ENCODE measurements at regions not wholly inside any gene's neighbourhood (a gene's known extent, or its start where the extent isn't known, plus 50 kb on each side); places are given as distances from the start of the nearest gene placed in this dataset.

DNA sequence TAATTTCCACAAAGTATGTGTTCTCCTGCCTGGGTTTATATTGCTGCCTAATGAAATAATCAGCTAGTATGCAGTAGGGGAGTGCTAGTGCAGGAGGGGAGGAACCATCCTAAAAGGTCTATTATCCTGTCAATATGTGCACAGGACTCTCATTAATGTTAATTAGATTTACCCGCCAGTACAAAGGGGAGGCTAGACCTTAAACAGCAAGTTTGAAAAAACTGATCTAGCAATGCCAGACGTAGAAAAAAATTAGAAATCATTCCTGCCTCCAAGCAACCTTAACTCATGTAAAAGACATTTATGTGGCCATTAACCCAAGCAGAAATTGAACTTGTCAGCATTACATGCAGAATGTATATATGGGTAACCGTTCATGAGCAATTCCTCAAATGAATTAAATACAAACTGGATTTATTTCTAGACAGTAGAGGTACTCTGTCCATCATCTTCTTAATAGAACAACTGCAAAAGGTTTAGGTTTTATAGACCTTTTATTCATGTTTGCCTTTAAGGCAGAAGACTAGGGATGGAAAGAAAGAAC is 294.3 kb upstream of the TENM3 start:
- Mint-ChIP-seq H3K27ac (no peak overlapping the region), H3K9me3 (no peaks in the 10 kb centered on the region), H3K27me3 (no peaks in the 10 kb centered on the region), H3K36me3 (ENCODE audit: low read depth) (no peaks in the 10 kb centered on the region), H3K4me1 (ENCODE audit: low read depth) (no peaks in the 10 kb centered on the region), H3K4me3 (no peak overlapping the region)
- no peak for DNase-seq

DNA sequence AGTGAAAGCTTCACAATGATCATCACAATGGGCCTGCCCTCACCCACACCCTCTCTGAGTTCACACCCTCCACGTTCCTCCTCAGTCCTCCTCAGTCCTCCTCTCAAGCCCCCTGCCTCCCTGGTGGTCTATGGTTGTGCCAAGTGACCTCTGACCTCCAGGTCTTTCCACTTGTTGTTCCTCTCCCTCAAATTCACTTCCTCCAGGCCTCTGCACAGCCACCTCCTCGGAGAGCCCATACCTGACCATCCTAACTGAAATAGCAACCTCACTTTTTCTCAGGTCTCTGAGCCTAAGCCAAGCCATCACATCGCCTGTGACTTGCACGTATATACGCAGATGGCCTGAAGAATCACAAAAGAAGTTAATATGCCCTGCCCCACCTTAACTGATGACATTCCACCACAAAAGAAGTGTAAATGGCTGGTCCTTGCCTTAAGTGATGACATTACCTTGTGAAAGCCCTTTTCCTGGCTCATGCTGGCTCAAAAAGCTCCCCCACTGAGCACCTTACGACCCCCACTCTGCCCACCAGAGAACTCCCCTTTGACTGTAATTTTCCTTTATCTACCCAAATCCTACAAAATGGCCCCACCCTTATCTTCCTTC is 293.4 kb upstream of the TENM3 start:
- H3K9me3 Mint-ChIP-seq, result no peaks in the 10 kb centered on the region
- H3K27me3 Mint-ChIP-seq, result no peaks in the 10 kb centered on the region
- no peaks in the 10 kb centered on the region for H3K4me1 Mint-ChIP-seq (ENCODE audit: low read depth)
- H3K36me3 Mint-ChIP-seq (ENCODE audit: low read depth), result no peaks in the 10 kb centered on the region
- H3K27ac Mint-ChIP-seq, result no peak overlapping the region
- DNase-seq, result no peak
- H3K4me3 Mint-ChIP-seq, result no peak overlapping the region

DNA sequence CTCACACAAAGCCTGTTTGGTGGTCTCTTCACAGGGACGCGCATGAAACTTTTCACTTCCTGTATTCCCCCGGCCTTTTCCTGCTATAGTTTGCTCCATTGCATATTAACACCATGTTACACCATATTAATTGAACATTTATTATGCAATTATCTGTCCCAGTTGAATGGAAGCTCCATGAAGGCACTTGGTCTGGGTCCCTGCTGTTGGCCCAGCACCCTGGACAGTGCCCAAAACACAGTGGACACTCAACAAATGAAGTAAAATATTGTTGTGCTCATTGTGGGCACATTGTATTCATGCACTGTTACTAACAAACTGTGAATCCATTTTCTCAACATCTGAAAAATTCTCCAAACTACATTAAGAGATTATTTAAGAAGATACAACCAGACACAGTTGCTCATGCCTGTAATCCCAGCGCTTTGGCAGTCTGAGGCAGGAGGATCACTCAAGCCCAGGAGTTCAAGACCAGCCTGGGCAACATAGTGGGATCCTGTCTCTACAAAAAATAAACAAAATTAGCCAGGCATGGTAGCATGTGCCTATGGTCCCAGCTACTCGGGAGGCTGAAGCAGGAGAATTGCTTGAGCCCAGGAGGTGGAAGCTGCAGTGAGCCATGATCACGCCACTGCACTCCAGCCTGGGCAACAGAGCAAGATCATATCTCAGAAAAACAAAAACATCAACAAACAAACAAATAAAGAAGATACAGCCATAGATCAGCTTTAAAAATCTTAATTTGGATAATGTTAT is 292.7 kb upstream of the TENM3 start:
- Mint-ChIP-seq H3K27ac (no peak overlapping the region), H3K27me3 (no peaks in the 10 kb centered on the region), H3K36me3 (ENCODE audit: low read depth) (no peaks in the 10 kb centered on the region), H3K4me3 (no peak overlapping the region), H3K9me3 (no peaks in the 10 kb centered on the region), H3K4me1 (ENCODE audit: low read depth) (no peaks in the 10 kb centered on the region)
- no peak for DNase-seq

DNA sequence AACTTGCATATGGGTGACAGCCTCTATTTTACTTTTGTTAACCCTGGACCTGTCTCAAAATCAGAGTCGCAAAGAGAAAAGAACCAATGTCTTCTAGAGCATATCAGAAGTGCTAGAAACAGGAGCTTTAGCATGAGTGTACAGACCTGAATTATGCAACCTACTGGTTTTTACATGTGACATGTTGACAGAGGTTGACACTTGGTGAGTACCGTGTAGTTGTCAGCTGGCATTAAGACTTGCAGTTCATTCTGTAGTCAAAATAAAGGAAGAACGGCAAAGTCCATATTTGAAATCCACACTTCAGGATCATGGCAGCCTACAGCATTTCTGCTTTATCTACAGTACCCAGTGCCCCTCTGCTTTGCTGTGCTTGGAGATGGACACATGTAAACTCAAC is 291.9 kb upstream of the TENM3 start:
- no peaks in the 10 kb centered on the region for H3K27me3 Mint-ChIP-seq

DNA sequence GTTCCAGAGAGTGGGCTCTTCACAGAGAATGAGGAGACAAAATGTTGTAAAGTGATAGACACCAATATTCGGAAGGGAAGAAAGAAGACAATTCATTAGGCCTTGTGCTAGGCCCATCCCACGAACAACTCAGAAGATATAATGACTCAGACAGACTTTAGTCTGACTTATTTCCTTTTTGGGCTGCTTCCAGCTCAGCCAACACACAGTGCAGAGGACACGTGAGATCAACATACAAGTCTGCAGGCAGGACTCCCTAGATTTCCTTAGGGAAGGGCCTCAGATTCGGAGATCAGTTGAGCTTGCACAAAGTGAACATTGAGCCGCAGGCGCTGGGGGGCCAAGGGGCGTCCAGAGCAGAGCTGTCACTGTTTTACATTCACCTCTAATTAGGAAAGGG is 290.7 kb upstream of the TENM3 start:
- no peak overlapping the region for H3K27ac Mint-ChIP-seq
- no peak overlapping the region for H3K4me3 Mint-ChIP-seq
- no peak for DNase-seq
- H3K4me1 Mint-ChIP-seq (ENCODE audit: low read depth), result no peaks in the 10 kb centered on the region
- H3K9me3 Mint-ChIP-seq, result no peaks in the 10 kb centered on the region
- no peaks in the 10 kb centered on the region for H3K27me3 Mint-ChIP-seq
- H3K36me3 Mint-ChIP-seq (ENCODE audit: low read depth), result no peaks in the 10 kb centered on the region

More for the DNA sequence above, 291.9 kb upstream of the TENM3 start:
- no peak overlapping the region for H3K27ac Mint-ChIP-seq
- no peaks in the 10 kb centered on the region for H3K4me1 Mint-ChIP-seq (ENCODE audit: low read depth)
- H3K9me3 Mint-ChIP-seq, result no peaks in the 10 kb centered on the region
- H3K4me3 Mint-ChIP-seq, result no peak overlapping the region
- no peaks in the 10 kb centered on the region for H3K36me3 Mint-ChIP-seq (ENCODE audit: low read depth)
- DNase-seq, result no peak

DNA sequence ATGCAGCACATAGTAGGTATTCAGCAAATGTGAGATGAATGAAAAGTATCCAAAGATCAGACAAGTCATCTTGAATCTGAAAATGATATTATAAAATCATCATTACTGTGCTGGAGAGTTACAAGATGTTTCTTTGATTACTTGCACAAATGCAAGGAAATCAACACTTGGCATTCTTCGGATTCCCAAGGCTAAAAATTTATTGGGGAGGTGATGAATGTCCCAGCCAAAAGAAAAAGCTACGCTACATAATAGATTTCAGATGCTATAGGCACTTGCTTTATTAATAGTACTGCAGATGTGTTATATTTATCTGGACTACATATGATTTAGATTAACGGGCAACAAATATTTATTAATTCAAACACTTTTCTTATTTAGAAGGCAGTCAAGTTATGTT is 286.7 kb upstream of the TENM3 start:
- DNase-seq, result no peak
- Mint-ChIP-seq H3K4me3 (no peak overlapping the region), H3K4me1 (ENCODE audit: low read depth) (no peaks in the 10 kb centered on the region), H3K36me3 (ENCODE audit: low read depth) (no peaks in the 10 kb centered on the region), H3K27me3 (no peaks in the 10 kb centered on the region), H3K9me3 (peaks cover 2% of the 10 kb centered on the region), H3K27ac (no peak overlapping the region)

DNA sequence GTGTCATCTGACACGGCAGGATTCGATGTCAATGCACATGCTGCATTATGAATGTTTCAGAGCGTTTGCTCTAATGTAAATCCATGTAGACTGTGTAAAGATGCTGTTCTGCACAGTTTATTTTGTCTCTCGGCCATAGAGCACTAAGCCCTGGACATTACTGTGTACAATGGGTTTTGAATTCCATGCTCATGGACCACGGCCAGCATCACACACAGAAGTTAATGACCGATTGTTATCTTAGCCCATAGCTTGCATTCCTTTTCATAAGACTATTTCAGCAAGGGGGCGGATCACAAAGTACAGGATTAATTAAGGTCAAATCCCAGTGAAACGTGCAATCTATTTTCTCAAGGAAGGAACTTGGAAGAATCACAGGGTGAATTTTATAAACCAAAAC is 286.1 kb upstream of the TENM3 start:
- H3K4me1 Mint-ChIP-seq (ENCODE audit: low read depth), result no peaks in the 10 kb centered on the region
- peaks cover 2% of the 10 kb centered on the region for H3K9me3 Mint-ChIP-seq
- no peak overlapping the region for H3K27ac Mint-ChIP-seq
- no peak for DNase-seq
- H3K36me3 Mint-ChIP-seq (ENCODE audit: low read depth), result no peaks in the 10 kb centered on the region
- H3K27me3 Mint-ChIP-seq, result no peaks in the 10 kb centered on the region
- H3K4me3 Mint-ChIP-seq, result no peak overlapping the region

DNA sequence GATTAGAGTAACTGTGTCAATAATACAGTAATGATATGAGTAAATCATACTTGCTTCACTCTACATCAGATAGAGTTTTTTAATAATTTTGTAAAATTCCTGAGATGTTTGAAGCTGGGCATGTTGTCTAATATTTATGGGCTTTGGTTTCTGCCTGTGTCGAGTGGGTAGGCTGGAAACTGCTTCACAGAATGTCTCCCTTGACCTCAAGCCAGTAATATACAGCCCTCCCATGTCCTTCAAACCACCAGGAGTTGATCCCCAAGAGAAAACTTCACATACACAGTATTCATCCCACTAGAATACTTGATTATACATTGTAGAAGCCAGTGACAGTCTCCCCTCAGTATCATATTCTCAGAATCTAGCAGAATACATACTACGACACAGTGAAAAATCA is 284.8 kb upstream of the TENM3 start:
- Mint-ChIP-seq H3K36me3 (ENCODE audit: low read depth) (no peaks in the 10 kb centered on the region), H3K27ac (no peak overlapping the region), H3K4me1 (ENCODE audit: low read depth) (no peaks in the 10 kb centered on the region), H3K27me3 (no peaks in the 10 kb centered on the region), H3K9me3 (peaks cover 2% of the 10 kb centered on the region), H3K4me3 (no peak overlapping the region)
- DNase-seq, result no peak

DNA sequence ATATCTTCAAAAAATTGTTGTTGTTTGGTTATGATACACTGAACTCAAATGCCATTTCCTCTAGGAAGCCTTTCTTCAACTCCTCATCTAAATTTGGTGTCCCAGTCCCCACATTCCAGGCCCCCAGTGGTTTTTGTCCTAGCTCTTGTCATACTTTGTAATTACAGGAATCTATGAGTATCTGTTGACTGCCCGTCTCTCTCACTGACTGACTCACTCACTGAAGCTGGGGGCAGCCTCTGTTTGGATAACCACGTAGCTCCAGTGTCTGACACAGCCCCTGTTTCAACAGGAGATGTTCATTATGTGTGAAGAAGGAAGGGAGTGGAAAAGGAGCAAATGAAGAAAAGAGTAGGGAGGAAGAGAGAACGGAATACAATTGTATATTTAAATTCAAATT is 284.1 kb upstream of the TENM3 start:
- Mint-ChIP-seq H3K36me3 (ENCODE audit: low read depth) (no peaks in the 10 kb centered on the region), H3K27ac (no peak overlapping the region), H3K27me3 (no peaks in the 10 kb centered on the region), H3K4me3 (no peak overlapping the region), H3K9me3 (peaks cover 2% of the 10 kb centered on the region), H3K4me1 (ENCODE audit: low read depth) (no peaks in the 10 kb centered on the region)
- DNase-seq, result no peak

DNA sequence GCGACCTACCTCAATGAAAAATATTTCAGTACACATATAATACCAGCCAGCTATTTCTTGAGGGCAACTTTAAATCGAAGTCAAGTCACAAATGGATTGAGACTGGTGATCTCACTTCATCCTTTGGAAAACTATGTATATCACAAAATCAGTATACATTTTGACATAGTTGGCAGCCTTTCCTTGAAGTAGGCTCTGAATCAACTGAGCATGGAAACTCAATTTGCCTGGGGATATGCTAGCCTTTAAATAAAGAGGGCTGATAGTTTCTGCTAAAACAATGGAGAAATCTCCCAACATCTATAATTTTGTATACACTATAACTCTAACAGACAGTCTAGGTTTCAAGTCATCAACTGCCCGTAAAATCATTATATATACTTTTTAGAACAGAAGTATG is 282.8 kb upstream of the TENM3 start:
- peaks cover 4% of the 10 kb centered on the region for H3K9me3 Mint-ChIP-seq
- no peaks in the 10 kb centered on the region for H3K4me1 Mint-ChIP-seq (ENCODE audit: low read depth)
- H3K36me3 Mint-ChIP-seq (ENCODE audit: low read depth), result no peaks in the 10 kb centered on the region
- no peak for DNase-seq
- no peak overlapping the region for H3K27ac Mint-ChIP-seq
- H3K4me3 Mint-ChIP-seq, result no peak overlapping the region
- no peaks in the 10 kb centered on the region for H3K27me3 Mint-ChIP-seq

DNA sequence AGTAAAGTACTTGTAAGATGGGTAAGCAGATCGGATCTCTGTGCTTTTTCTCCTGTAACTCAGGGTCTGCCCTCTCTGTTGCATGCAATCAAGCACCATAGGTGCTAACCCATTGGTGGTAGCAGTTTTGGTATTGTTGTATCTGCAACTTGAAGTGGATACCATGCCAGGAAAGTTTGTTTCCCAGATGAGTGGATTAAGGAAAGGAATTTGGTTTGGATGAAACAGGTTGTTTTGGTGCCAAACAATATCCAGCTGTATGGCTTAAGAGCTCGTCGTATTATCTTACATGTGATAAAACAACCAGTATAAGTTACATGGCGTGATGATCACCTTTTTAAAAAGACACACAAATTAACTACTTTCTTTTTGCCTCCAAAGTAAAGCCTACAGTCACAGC is 280.9 kb upstream of the TENM3 start:
- H3K36me3 Mint-ChIP-seq (ENCODE audit: low read depth), result no peaks in the 10 kb centered on the region
- DNase-seq, result no peak
- no peaks in the 10 kb centered on the region for H3K4me1 Mint-ChIP-seq (ENCODE audit: low read depth)
- no peaks in the 10 kb centered on the region for H3K27me3 Mint-ChIP-seq
- peaks cover 4% of the 10 kb centered on the region for H3K9me3 Mint-ChIP-seq
- H3K4me3 Mint-ChIP-seq, result no peak overlapping the region
- no peak overlapping the region for H3K27ac Mint-ChIP-seq

DNA sequence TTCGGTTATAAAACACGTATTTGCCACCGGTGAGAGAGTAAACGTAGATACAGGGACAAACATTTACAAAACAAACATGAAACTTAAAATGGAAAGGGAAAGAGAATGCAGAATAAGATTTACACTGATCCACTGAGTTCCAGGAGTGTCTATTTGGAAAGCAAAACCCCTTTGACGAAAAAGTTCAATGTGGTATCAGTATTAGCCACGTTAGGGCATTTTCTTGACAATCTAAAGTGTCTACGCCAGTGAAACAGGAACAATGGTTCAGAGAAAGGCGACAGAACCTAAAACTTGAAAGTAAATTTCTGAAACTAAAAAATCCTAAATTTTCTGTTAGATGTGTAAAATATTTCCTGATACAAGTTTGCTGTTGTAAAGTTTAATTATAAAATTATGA is 278.5 kb upstream of the TENM3 start:
- H3K4me3 Mint-ChIP-seq, result no peak overlapping the region
- DNase-seq, result no peak
- H3K4me1 Mint-ChIP-seq (ENCODE audit: low read depth), result no peaks in the 10 kb centered on the region
- H3K9me3 Mint-ChIP-seq, result peaks cover 2% of the 10 kb centered on the region
- no peak overlapping the region for H3K27ac Mint-ChIP-seq
- H3K36me3 Mint-ChIP-seq (ENCODE audit: low read depth), result no peaks in the 10 kb centered on the region
- no peaks in the 10 kb centered on the region for H3K27me3 Mint-ChIP-seq

DNA sequence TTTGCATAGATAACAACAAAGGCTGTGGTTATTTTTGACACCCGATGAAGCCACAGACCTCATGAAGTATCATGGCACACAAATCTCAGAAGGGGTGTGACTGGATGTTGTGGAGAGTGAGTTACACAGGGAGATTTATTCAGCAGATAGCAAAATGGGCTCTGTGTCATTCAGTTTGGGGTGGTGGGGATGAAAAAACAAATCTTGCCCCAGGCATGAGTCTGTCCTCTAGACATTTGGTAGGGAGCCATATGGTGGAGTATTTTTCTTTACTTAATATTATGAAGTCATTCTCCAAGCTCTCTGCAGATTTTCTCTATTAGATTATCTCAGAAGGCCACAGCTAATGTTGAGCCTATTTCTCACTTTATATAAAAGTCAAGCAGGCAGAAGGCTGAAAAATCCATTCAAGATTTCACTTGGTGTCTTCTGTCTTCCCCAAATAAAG is 277.1 kb upstream of the TENM3 start:
- Mint-ChIP-seq H3K4me1 (ENCODE audit: low read depth) (peaks cover 1% of the 10 kb centered on the region), H3K27me3 (no peaks in the 10 kb centered on the region), H3K9me3 (peaks cover 2% of the 10 kb centered on the region), H3K4me3 (no peak overlapping the region), H3K27ac (no peak overlapping the region), H3K36me3 (ENCODE audit: low read depth) (no peaks in the 10 kb centered on the region)
- DNase-seq, result no peak

DNA sequence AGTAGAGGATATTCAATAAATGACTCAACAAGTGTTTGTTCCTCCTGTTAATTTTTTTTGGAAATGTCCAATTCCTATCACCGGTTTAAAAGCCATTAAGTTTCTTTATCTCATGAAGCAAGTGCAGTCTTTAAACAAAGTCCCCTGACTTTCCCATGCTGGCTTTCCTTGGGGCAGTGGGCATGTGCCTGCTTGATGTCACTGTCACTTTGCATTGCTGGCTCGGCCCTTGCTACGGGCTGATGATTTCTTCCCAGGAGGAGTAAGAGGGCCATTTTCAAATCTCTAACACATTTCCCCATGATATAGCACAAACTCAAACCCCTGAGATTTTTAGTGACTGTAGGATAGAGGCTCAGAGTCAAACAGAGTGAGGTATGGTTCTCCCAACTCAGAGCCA is 275.8 kb upstream of the TENM3 start:
- Mint-ChIP-seq H3K36me3 (ENCODE audit: low read depth) (no peaks in the 10 kb centered on the region), H3K4me3 (no peak overlapping the region)

DNA sequence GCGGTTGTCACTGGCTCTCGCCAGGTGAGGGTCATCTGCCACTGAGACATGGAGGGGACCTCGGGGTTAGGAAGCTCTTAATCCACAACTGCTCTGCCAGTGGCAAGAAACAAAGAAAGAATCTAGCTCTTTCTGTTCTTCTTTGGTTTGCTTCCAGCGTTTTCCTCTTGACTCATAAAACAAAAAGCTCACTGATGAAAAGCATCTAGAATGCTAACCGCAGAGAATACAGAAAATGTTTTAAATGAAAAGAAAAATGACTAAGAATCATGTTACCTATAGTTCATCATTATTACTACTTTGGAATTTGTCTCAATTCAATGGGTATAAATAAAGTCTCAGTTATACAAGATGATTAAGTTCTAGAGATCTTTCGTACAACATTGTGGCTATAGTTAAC is 274.8 kb upstream of the TENM3 start:
- H3K27ac Mint-ChIP-seq, result no peak overlapping the region
- DNase-seq, result no peak
- peaks cover 2% of the 10 kb centered on the region for H3K9me3 Mint-ChIP-seq

More for the DNA sequence above, 275.8 kb upstream of the TENM3 start:
- Mint-ChIP-seq H3K27me3 (no peaks in the 10 kb centered on the region), H3K27ac (no peak overlapping the region), H3K4me1 (ENCODE audit: low read depth) (peaks cover 2% of the 10 kb centered on the region), H3K9me3 (peaks cover 2% of the 10 kb centered on the region)
- DNase-seq, result no peak

More for the DNA sequence above, 274.8 kb upstream of the TENM3 start:
- H3K36me3 Mint-ChIP-seq (ENCODE audit: low read depth), result no peaks in the 10 kb centered on the region
- no peak overlapping the region for H3K4me3 Mint-ChIP-seq
- no peaks in the 10 kb centered on the region for H3K27me3 Mint-ChIP-seq
- peaks cover 2% of the 10 kb centered on the region for H3K4me1 Mint-ChIP-seq (ENCODE audit: low read depth)
